Testis (tissue), 2 donors: ENCODE measurements at regions not wholly inside any gene's neighbourhood (a gene's known extent, or its start where the extent isn't known, plus 50 kb on each side); places are given as distances from the start of the nearest gene placed in this dataset.

ENCODE experiments used
- DNase-seq: peaks from one replicate; pipeline ENCODE4 v3.0.0-alpha.2; 2019
- H3K27ac ChIP-seq, 2 donors: fragments of 200-600 bp; sonication (generic); one replicate each; pipeline ENCODE4 v1.5.1; 2019
- H3K27me3 ChIP-seq: fragments of 200-600 bp; sonication (generic); one replicate; pipeline ENCODE4 v1.5.1; 2019
- H3K36me3 ChIP-seq: fragments of 200-600 bp; sonication (generic); one replicate; pipeline ENCODE4 v1.5.1; 2017; ENCODE audit warnings: low read depth; ENCODE audit errors: missing control alignments
- H3K4me1 ChIP-seq: fragments of 200-600 bp; sonication (generic); one replicate; pipeline ENCODE4 v1.5.1; 2019
- H3K4me3 ChIP-seq, 2 donors: fragments of 200-600 bp; sonication (generic); one replicate each; pipeline ENCODE4 v1.5.1; 2017 to 2019
- H3K9me3 ChIP-seq: fragments of 200-600 bp; sonication (generic); one replicate; pipeline ENCODE4 v1.5.1; 2017
- CTCF ChIP-seq, 3 experiments: fragments of 450-650 bp in 2 of 3; fragments of 200-600 bp in 1 of 3; sonication (generic) in 1 of 3; IDR thresholded peaks; one replicate each; pipeline ENCODE4 v1.5.1; 2016 to 2019; ENCODE audit warnings: antibody characterized with exemption in 3 of 3, mild to moderate bottlenecking in 2 of 3, moderate library complexity in 1 of 3
- POLR2A ChIP-seq: fragments of 450-650 bp; IDR thresholded peaks from one replicate; pipeline ENCODE4 v1.6.1; 2017; ENCODE audit warnings: antibody characterized with exemption, mild to moderate bottlenecking, moderate library complexity
- WGBS, 2 donors: methylation state at CpG; one replicate each; pipeline ENCODE4 v1.1.5; 2018; 5-methylcytosine and 5-hydroxymethylcytosine counted together
- intact Hi-C: fragments of 100-400 bp; cut with DNase I; formaldehyde crosslinking; loops from one replicate; pipeline ENCODE4 v1.15.1; 2023; ENCODE audit warnings: low total_unique reads

GRCh38 chr1:230003409-230003808, 63.6 kb upstream of the GALNT2 start:
- no peak for DNase-seq
- no peak overlapping the region for H3K27ac ChIP-seq
- no peaks in the 10 kb centered on the region for H3K36me3 ChIP-seq
- H3K4me3 ChIP-seq: no peak overlapping the region
- intact Hi-C loops: no loop called here
- 91 to 93% methylated on average over 6 of the region's 6 CpGs for WGBS, 2 donors
- no peak for TF ChIP-seq POLR2A
- TF ChIP-seq CTCF (IDR thresholded peaks at IDR 0.05): no peak
- H3K4me1 ChIP-seq: peaks cover 13% of the 10 kb centered on the region
- no peaks in the 10 kb centered on the region for H3K9me3 ChIP-seq
- H3K27me3 ChIP-seq: no peaks in the 10 kb centered on the region

DNA sequence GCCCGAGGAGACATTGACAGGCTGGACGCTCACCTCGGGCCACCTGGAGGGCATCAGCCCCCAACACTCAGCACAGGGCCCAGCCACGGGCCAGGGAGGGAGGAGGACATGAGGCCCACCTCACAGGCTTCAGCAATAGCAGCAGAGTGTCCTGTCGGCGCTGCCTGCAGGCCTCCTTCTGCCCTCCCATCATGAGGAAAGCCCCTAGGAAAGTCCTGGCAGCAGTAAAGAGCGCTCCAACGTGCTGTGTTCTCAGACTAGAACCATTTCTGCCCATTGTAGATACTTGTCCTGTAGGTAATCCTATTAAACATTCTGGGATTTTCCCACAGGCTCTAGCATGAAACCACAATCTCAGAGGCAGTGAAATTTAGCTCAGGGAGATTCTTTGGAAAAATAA, 62.0 kb upstream of the GALNT2 start:
- H3K27me3 ChIP-seq: no peaks in the 10 kb centered on the region
- no peak overlapping the region for H3K27ac ChIP-seq
- H3K36me3 ChIP-seq: no peaks in the 10 kb centered on the region
- WGBS, 2 donors: 86 to 87% methylated on average over 6 to 8 of the region's 8 CpGs
- H3K4me3 ChIP-seq: no peak overlapping the region
- no peak for DNase-seq
- H3K4me1 ChIP-seq: peaks cover 8% of the 10 kb centered on the region
- intact Hi-C loops: no loop called here
- H3K9me3 ChIP-seq: no peaks in the 10 kb centered on the region
- TF ChIP-seq POLR2A (no peak), CTCF (IDR thresholded peaks at IDR 0.05) (no peak)

DNA sequence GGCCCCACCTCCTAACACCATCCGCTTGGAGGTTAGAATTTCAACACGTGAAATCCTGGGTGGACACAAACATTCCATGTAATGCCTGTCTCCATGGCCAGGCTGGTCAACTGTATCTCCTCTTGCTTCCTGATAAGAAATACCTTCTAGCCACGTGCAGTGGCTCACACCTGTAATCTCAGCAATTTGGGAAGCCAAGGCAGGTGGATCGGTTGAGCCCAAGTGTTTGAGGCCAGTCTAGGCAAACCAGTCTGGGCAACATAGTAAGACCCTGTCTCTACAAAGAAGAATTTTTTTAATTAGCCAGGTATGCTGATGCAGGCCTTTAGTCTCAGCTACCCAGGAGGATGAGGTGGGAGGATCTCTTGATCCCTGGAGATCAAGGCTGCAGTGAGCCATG, 58.3 kb upstream of the GALNT2 start:
- no peak for DNase-seq
- Histone ChIP-seq H3K36me3 (no peaks in the 10 kb centered on the region), H3K27me3 (no peaks in the 10 kb centered on the region), H3K4me1 (peaks cover 3% of the 10 kb centered on the region), H3K27ac (no peak overlapping the region), H3K9me3 (no peaks in the 10 kb centered on the region), H3K4me3 (no peak overlapping the region)
- 81 to 89% methylated on average over 4 of the region's 4 CpGs for WGBS, 2 donors
- no peak for TF ChIP-seq POLR2A
- no peak for TF ChIP-seq CTCF (IDR thresholded peaks at IDR 0.05)
- intact Hi-C loops: no loop called here

- TF ChIP-seq POLR2A (no peak), CTCF (IDR thresholded peaks at IDR 0.05) (no peak)
- Histone ChIP-seq H3K27ac (no peak overlapping the region), H3K4me1 (peaks cover 3% of the 10 kb centered on the region), H3K9me3 (no peaks in the 10 kb centered on the region), H3K4me3 (no peak overlapping the region), H3K27me3 (no peaks in the 10 kb centered on the region), H3K36me3 (no peaks in the 10 kb centered on the region)
- WGBS, 2 donors: 81 to 95% methylated on average over 7 of the region's 7 CpGs
- intact Hi-C loops: no loop called here
- no peak for DNase-seq
Measured at GRCh38 chr1:230009611-230010313, 57.3 kb upstream of the GALNT2 start.
